SK-N-SH treated with all-trans-retinoic acid at 6 μM for 48 hours (cell line): ENCODE measurements at regions not wholly inside any gene's neighbourhood (a gene's known extent, or its start where the extent isn't known, plus 50 kb on each side); places are given as distances from the start of the nearest gene placed in this dataset.

Experiments
- ATAC-seq: fragments of 200-7000 bp; cut with Tn5 transposase; 3 replicates; pipeline ENCODE4 v1.9.1; 2020; ENCODE audit warnings: mild to moderate bottlenecking, moderate library complexity
- ARNTL ChIP-seq: fragments of 450-650 bp; formaldehyde crosslinking; IDR thresholded peaks from 2 replicates; pipeline ENCODE4 v1.5.0; 2020; ENCODE audit warnings: low read depth, mild to moderate bottlenecking, moderate library complexity, borderline replicate concordance
- BACH2 ChIP-seq: fragments of 250-450 bp; sonication (Bioruptor Pico); IDR thresholded peaks from 2 replicates; pipeline ENCODE4 v1.9.0; 2021; ENCODE audit warnings: mild to moderate bottlenecking, borderline replicate concordance
- CREB5 ChIP-seq: fragments of 250-450 bp; sonication (Bioruptor Pico); IDR thresholded peaks from 2 replicates; pipeline ENCODE4 v1.5.1; 2020; ENCODE audit warnings: low read depth, mild to moderate bottlenecking, moderate library complexity
- CSDC2 ChIP-seq: fragments of 250-450 bp; sonication (Bioruptor Pico); IDR thresholded peaks from 2 replicates; pipeline ENCODE4 v1.5.0; 2020; ENCODE audit warnings: mild to moderate bottlenecking, moderate library complexity
- ESRRG ChIP-seq: fragments of 250-450 bp; sonication (Bioruptor Pico); IDR thresholded peaks from 2 replicates; pipeline ENCODE4 v1.6.1; 2021; ENCODE audit warnings: mild to moderate bottlenecking
- GLIS3 ChIP-seq: fragments of 250-450 bp; sonication (Bioruptor Pico); IDR thresholded peaks from 2 replicates; pipeline ENCODE4 v1.5.0; 2020; ENCODE audit warnings: mild to moderate bottlenecking, moderate library complexity
- ISL1 ChIP-seq: fragments of 250-450 bp; sonication (Bioruptor Pico); IDR thresholded peaks from 2 replicates; pipeline ENCODE4 v2.1.2; 2022; ENCODE audit warnings: mild to moderate bottlenecking, moderate library complexity
- OSR1 ChIP-seq: fragments of 250-450 bp; sonication (Bioruptor Pico); IDR thresholded peaks from 2 replicates; pipeline ENCODE4 v1.8.0; 2022; ENCODE audit warnings: moderate library complexity, mild to moderate bottlenecking, inconsistent platforms
- PPARA ChIP-seq: fragments of 250-450 bp; sonication (Bioruptor Pico); IDR thresholded peaks from 2 replicates; pipeline ENCODE4 v1.5.0; 2020; ENCODE audit warnings: mild to moderate bottlenecking, borderline replicate concordance
- RARB ChIP-seq: fragments of 250-450 bp; sonication (Bioruptor Pico); IDR thresholded peaks from 2 replicates; pipeline ENCODE4 v1.8.0; 2021; ENCODE audit warnings: mild to moderate bottlenecking, moderate library complexity
- SNAI2 ChIP-seq: fragments of 250-450 bp; sonication (Bioruptor Pico); IDR thresholded peaks from 2 replicates; pipeline ENCODE4 v1.5.0; 2020; ENCODE audit warnings: mild to moderate bottlenecking, moderate library complexity
- TCF4 ChIP-seq: fragments of 250-450 bp; sonication (Bioruptor Pico); IDR thresholded peaks from 2 replicates; pipeline ENCODE4 v1.8.0; 2021; ENCODE audit warnings: mild to moderate bottlenecking, moderate library complexity, borderline replicate concordance
- TOX ChIP-seq: fragments of 250-450 bp; sonication (Bioruptor Pico); IDR thresholded peaks from 2 replicates; pipeline ENCODE4 v1.8.0; 2021; ENCODE audit warnings: mild to moderate bottlenecking, moderate library complexity, borderline replicate concordance
- ZC3H10 ChIP-seq: fragments of 250-450 bp; sonication (Bioruptor Pico); IDR thresholded peaks from 2 replicates; pipeline ENCODE4 v1.5.1; 2021; ENCODE audit warnings: mild to moderate bottlenecking, moderate library complexity
- ZFP3 ChIP-seq: fragments of 250-450 bp; sonication (Bioruptor Pico); IDR thresholded peaks from 2 replicates; pipeline ENCODE4 v1.5.0; 2020; ENCODE audit warnings: mild to moderate bottlenecking, moderate library complexity
- ZFP30 ChIP-seq: fragments of 450-650 bp; formaldehyde crosslinking; IDR thresholded peaks from 2 replicates; pipeline ENCODE4 v1.5.0; 2022; ENCODE audit warnings: mild to moderate bottlenecking, moderate library complexity
- ZNF565 ChIP-seq: fragments of 450-650 bp; formaldehyde crosslinking; conservative IDR thresholded peaks from 2 replicates; pipeline ENCODE4 v1.5.0; 2020; ENCODE audit warnings: low read depth, mild to moderate bottlenecking, moderate library complexity
- ZNF70 ChIP-seq: fragments of 450-650 bp; formaldehyde crosslinking; IDR thresholded peaks from 2 replicates; pipeline ENCODE4 v1.5.0; 2020; ENCODE audit warnings: mild to moderate bottlenecking, moderate library complexity
- ZNF8 ChIP-seq: fragments of 450-650 bp; formaldehyde crosslinking; IDR thresholded peaks from 2 replicates; pipeline ENCODE4 v1.5.0; 2020; ENCODE audit warnings: mild to moderate bottlenecking, moderate library complexity
- TF ChIP-seq, protein P1 (sequence below): fragments of 250-450 bp; sonication (Bioruptor Pico); IDR thresholded peaks from 2 replicates; pipeline ENCODE4 v1.8.0; 2021; ENCODE audit warnings: low read depth, mild to moderate bottlenecking, moderate library complexity, borderline replicate concordance
- TF ChIP-seq, protein P2 (sequence below): fragments of 250-450 bp; sonication (Bioruptor Pico); IDR thresholded peaks from 2 replicates; pipeline ENCODE4 v1.5.1; 2021; ENCODE audit warnings: mild to moderate bottlenecking, moderate library complexity
- TF ChIP-seq, protein P3 (sequence below): fragments of 250-450 bp; sonication (Bioruptor Pico); IDR thresholded peaks from 2 replicates; pipeline ENCODE4 v1.5.0; 2020; ENCODE audit warnings: mild to moderate bottlenecking, moderate library complexity
- TF ChIP-seq, protein P4 (sequence below): fragments of 250-450 bp; sonication (Bioruptor Pico); IDR thresholded peaks from 2 replicates; pipeline ENCODE4 v1.8.0; 2020; ENCODE audit warnings: mild to moderate bottlenecking, moderate library complexity, borderline replicate concordance

GRCh38 chr3:15942462-15942861, 144.7 kb upstream of the ANKRD28 start:
- TF ChIP-seq ZFP30 (CRISPR knock-in tag): no peak
- no peak for TF ChIP-seq ESRRG (CRISPR knock-in tag)
- no peak for TF ChIP-seq TCF4 (CRISPR knock-in tag)
- TF ChIP-seq ZFP3 (CRISPR knock-in tag): no peak
- TF ChIP-seq OSR1: no peak
- TF ChIP-seq ZNF565: no peak
- ATAC-seq: no peak

DNA sequence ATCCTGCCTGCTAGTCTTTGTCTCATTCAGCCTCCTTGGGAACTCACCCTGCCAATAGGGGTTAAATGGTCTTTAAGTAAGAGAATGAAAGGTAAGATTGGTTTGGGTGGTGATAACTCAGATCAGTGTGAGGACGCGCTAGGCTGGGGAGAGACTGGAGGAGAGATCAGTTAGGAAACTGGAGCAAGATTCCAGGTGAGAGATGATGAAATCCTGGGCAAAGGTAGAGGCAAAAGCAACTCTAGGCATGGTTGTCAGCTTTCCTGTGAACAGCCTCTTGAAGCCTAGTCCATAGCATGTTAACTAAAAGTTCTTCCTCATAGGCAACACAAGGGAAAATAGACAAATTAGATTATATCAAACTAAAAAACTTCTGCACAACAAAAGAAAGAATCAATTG, 145.2 kb upstream of the ANKRD28 start:
- TF ChIP-seq ZFP3 (CRISPR knock-in tag) (no peak), ISL1 (no peak), OSR1 (no peak), RARB (CRISPR knock-in tag) (no peak), ZC3H10 (CRISPR knock-in tag) (no peak), ZFP30 (CRISPR knock-in tag) (no peak), ZNF565 (no peak)
- ATAC-seq: no peak

DNA sequence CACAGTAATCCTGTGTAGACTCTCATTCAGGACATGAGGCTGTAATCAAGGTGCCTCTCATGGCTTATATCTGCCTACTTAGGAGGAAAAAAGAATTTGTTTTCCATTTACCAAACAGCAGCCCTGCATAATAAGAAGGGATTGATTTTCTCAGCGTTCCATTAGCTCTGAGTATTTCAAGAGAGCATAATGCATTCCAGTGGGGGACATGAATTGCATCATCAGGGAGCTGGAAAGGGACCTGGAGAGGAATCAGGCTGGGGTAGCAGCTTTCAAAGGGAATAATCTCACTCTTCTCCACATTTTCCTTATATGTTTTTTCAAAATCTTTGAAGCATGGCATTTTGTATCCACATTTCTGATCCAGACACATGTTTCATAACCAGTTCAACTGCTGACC, 150.6 kb upstream of the ANKRD28 start:
- no peak; the same call in 2 of the 3 replicates for ATAC-seq
- TF ChIP-seq PPARA (CRISPR knock-in tag) (no peak), RARB (CRISPR knock-in tag) (no peak), ZNF70 (no peak), CSDC2 (CRISPR knock-in tag) (no peak), CREB5 (CRISPR knock-in tag) (no peak), ZNF8 (no peak), ESRRG (CRISPR knock-in tag) (no peak), ZFP30 (CRISPR knock-in tag) (no peak), ZNF565 (no peak)
- TF ChIP-seq, protein P1, sequence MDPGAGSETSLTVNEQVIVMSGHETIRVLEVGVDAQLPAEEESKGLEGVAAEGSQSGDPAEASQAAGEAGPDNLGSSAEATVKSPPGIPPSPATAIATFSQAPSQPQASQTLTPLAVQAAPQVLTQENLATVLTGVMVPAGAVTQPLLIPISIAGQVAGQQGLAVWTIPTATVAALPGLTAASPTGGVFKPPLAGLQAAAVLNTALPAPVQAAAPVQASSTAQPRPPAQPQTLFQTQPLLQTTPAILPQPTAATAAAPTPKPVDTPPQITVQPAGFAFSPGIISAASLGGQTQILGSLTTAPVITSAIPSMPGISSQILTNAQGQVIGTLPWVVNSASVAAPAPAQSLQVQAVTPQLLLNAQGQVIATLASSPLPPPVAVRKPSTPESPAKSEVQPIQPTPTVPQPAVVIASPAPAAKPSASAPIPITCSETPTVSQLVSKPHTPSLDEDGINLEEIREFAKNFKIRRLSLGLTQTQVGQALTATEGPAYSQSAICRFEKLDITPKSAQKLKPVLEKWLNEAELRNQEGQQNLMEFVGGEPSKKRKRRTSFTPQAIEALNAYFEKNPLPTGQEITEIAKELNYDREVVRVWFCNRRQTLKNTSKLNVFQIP: no peak
- TF ChIP-seq, protein P2, sequence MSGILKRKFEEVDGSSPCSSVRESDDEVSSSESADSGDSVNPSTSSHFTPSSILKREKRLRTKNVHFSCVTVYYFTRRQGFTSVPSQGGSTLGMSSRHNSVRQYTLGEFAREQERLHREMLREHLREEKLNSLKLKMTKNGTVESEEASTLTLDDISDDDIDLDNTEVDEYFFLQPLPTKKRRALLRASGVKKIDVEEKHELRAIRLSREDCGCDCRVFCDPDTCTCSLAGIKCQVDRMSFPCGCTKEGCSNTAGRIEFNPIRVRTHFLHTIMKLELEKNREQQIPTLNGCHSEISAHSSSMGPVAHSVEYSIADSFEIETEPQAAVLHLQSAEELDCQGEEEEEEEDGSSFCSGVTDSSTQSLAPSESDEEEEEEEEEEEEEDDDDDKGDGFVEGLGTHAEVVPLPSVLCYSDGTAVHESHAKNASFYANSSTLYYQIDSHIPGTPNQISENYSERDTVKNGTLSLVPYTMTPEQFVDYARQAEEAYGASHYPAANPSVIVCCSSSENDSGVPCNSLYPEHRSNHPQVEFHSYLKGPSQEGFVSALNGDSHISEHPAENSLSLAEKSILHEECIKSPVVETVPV (CRISPR knock-in tag): no peak

DNA sequence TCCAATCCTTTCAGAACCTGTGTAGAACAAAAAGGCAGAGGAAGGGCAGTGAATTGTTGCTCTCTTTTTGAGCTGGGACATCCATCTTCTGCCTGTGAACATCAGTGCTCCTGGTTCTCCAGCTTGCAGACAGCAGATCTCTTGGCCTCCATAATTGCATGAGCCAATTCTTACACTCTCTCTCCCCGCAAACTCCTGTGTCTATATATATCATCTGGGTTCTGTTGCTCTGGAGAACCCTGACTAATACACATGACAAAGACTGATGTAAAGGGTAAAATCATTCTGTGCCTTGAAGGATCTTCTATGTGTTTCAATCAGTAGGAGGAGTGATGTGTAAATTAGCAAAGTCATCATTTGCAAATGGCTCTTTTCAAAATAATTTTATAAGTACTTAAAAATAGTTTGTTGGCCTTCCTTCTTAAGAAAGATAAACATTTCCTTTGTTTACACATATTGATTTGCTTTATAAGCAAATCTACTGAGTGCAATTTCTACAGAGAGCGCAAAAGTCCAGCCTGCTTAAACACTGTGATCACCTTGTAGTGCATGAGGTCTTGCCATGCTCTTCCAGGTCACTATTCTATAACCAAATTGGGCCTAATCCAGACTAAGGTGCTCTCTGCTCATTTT, 154.9 kb upstream of the ANKRD28 start:
- no peak for ATAC-seq
- TF ChIP-seq OSR1 (no peak), CSDC2 (CRISPR knock-in tag) (no peak), SNAI2 (no peak), ARNTL (CRISPR knock-in tag) (no peak), ZC3H10 (CRISPR knock-in tag) (no peak), TOX (no peak), GLIS3 (CRISPR knock-in tag) (no peak), BACH2 (CRISPR knock-in tag) (no peak), ESRRG (CRISPR knock-in tag) (no peak), ZNF565 (no peak), ZNF8 (no peak)
- TF ChIP-seq, protein P2 (CRISPR knock-in tag): no peak
- TF ChIP-seq, protein P1: no peak
- TF ChIP-seq, protein P3, sequence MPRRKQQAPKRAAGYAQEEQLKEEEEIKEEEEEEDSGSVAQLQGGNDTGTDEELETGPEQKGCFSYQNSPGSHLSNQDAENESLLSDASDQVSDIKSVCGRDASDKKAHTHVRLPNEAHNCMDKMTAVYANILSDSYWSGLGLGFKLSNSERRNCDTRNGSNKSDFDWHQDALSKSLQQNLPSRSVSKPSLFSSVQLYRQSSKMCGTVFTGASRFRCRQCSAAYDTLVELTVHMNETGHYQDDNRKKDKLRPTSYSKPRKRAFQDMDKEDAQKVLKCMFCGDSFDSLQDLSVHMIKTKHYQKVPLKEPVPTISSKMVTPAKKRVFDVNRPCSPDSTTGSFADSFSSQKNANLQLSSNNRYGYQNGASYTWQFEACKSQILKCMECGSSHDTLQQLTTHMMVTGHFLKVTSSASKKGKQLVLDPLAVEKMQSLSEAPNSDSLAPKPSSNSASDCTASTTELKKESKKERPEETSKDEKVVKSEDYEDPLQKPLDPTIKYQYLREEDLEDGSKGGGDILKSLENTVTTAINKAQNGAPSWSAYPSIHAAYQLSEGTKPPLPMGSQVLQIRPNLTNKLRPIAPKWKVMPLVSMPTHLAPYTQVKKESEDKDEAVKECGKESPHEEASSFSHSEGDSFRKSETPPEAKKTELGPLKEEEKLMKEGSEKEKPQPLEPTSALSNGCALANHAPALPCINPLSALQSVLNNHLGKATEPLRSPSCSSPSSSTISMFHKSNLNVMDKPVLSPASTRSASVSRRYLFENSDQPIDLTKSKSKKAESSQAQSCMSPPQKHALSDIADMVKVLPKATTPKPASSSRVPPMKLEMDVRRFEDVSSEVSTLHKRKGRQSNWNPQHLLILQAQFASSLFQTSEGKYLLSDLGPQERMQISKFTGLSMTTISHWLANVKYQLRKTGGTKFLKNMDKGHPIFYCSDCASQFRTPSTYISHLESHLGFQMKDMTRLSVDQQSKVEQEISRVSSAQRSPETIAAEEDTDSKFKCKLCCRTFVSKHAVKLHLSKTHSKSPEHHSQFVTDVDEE (CRISPR knock-in tag): no peak
- TF ChIP-seq, protein P4, sequence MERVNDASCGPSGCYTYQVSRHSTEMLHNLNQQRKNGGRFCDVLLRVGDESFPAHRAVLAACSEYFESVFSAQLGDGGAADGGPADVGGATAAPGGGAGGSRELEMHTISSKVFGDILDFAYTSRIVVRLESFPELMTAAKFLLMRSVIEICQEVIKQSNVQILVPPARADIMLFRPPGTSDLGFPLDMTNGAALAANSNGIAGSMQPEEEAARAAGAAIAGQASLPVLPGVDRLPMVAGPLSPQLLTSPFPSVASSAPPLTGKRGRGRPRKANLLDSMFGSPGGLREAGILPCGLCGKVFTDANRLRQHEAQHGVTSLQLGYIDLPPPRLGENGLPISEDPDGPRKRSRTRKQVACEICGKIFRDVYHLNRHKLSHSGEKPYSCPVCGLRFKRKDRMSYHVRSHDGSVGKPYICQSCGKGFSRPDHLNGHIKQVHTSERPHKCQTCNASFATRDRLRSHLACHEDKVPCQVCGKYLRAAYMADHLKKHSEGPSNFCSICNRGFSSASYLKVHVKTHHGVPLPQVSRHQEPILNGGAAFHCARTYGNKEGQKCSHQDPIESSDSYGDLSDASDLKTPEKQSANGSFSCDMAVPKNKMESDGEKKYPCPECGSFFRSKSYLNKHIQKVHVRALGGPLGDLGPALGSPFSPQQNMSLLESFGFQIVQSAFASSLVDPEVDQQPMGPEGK (CRISPR knock-in tag): no peak
